IMR-90 (cell line): ENCODE measurements at regions not wholly inside any gene's neighbourhood (a gene's known extent, or its start where the extent isn't known, plus 50 kb on each side); places are given as distances from the start of the nearest gene placed in this dataset.

Experiments
- ATAC-seq: fragments of 200-7000 bp; cut with Tn5 transposase; 2 replicates; pipeline ENCODE4 v1.9.1; 2020; ENCODE audit warnings: low read depth, mild to moderate bottlenecking, moderate library complexity
- BruUV-seq: library from RNA; stranded (reverse); fragments of 400-500 nt; replicated peaks from 2 replicates; lab custom pipeline; 2021; lab: Mats Ljungman, UMichigan
- CTCF ChIA-PET: fragments of 300-600 bp; formaldehyde crosslinking; extraction: SDS; loops from one replicate; lab custom pipeline; 2021; ENCODE audit warnings: antibody characterized with exemption; lab: Yijun Ruan, JAX
- POLR2A ChIA-PET: fragments of 300-600 bp; sonication (Branson Sonifier 250); formaldehyde crosslinking; loops from one replicate; lab custom pipeline; 2022; ENCODE audit warnings: antibody characterized with exemption; ENCODE audit not compliant: unreplicated experiment; lab: Charles Lee
- DNase-seq: peaks from one replicate; pipeline ENCODE4 v3.0.0; 2013
- H2AFZ ChIP-seq: replicated peaks from 2 replicates; pipeline ENCODE3; 2013; ENCODE audit warnings: low read length, mild to moderate bottlenecking; ENCODE audit not compliant: poor library complexity
- H2AK5ac ChIP-seq: 2 replicates; pipeline ENCODE4 v1.6.1; 2013; ENCODE audit warnings: low read depth, low read length, inconsistent platforms
- H2AK9ac ChIP-seq: replicated peaks from 2 replicates; pipeline ENCODE3; 2013; ENCODE audit warnings: mild to moderate bottlenecking, low read depth, low read length, moderate library complexity; ENCODE audit not compliant: poor library complexity
- H2BK120ac ChIP-seq: 2 replicates; pipeline ENCODE4 v1.6.1; 2013; ENCODE audit warnings: low read depth, low read length, inconsistent platforms
- H2BK15ac ChIP-seq: 3 replicates; pipeline ENCODE4 v1.6.1; 2013; ENCODE audit warnings: low read depth, low read length, inconsistent platforms
- H2BK20ac ChIP-seq: 2 replicates; pipeline ENCODE4 v1.6.1; 2013; ENCODE audit warnings: low read depth, mild to moderate bottlenecking, inconsistent platforms, low read length, moderate library complexity
- H2BK5ac ChIP-seq: 2 replicates; pipeline ENCODE4 v1.6.1; 2013; ENCODE audit warnings: mild to moderate bottlenecking, low read depth, low read length, inconsistent platforms; ENCODE audit not compliant: poor library complexity, severe bottlenecking
- H3K14ac ChIP-seq: replicated peaks from 2 replicates; pipeline ENCODE4 v1.6.1; 2013; ENCODE audit warnings: low read depth, low read length, inconsistent platforms
- H3K18ac ChIP-seq: 2 replicates; pipeline ENCODE4 v1.6.1; 2013; ENCODE audit warnings: low read depth, low read length, control low read depth
- H3K23ac ChIP-seq: 2 replicates; pipeline ENCODE4 v1.6.1; 2013; ENCODE audit warnings: low read depth, low read length, inconsistent platforms
- H3K27ac ChIP-seq: 2 replicates; pipeline ENCODE4 v1.5.1; 2013; ENCODE audit warnings: mild to moderate bottlenecking, control low read depth, low read length; ENCODE audit not compliant: insufficient read depth
- H3K27me3 ChIP-seq: 2 replicates; pipeline ENCODE4 v1.6.1; 2013; ENCODE audit warnings: low read length; ENCODE audit not compliant: control insufficient read depth, insufficient read depth
- H3K36me3 ChIP-seq: 2 replicates; pipeline ENCODE4 v1.6.1; 2013; ENCODE audit warnings: low read length, mixed read lengths; ENCODE audit not compliant: control insufficient read depth, insufficient read depth
- H3K4ac ChIP-seq: 2 replicates; pipeline ENCODE4 v1.6.1; 2013; ENCODE audit warnings: low read depth, low read length, inconsistent platforms
- H3K4me1 ChIP-seq: 2 replicates; pipeline ENCODE4 v1.6.1; 2013; ENCODE audit warnings: low read length, mixed read lengths; ENCODE audit not compliant: control insufficient read depth, insufficient read depth
- H3K4me2 ChIP-seq: 2 replicates; pipeline ENCODE4 v1.6.1; 2013; ENCODE audit warnings: low read depth, mild to moderate bottlenecking, control low read depth, low read length, moderate library complexity
- H3K4me3 ChIP-seq: 2 replicates; pipeline ENCODE4 v1.5.1; 2013; ENCODE audit warnings: low read depth, mild to moderate bottlenecking, control low read depth, low read length, moderate library complexity; ENCODE audit not compliant: insufficient read depth
- H3K56ac ChIP-seq: 2 replicates; pipeline ENCODE4 v1.6.1; 2013; ENCODE audit warnings: low read length, inconsistent platforms; ENCODE audit not compliant: insufficient read depth; ENCODE audit errors: extremely low read depth
- H3K79me1 ChIP-seq, 2 experiments: 2 replicates each; pipeline ENCODE4 v1.6.1; 2013; ENCODE audit warnings: low read length in 2 of 2, inconsistent platforms in 1 of 2, low read depth in 1 of 2
- H3K9ac ChIP-seq: 2 replicates; pipeline ENCODE4 v1.6.1; 2013; ENCODE audit warnings: low read depth, low read length, control low read depth
- H3K9me1 ChIP-seq: 2 replicates; pipeline ENCODE4 v1.6.1; 2013; ENCODE audit warnings: low read length, inconsistent platforms; ENCODE audit not compliant: insufficient read depth
- H3K9me3 ChIP-seq: 2 replicates; pipeline ENCODE4 v1.6.1; 2013; ENCODE audit warnings: low read length; ENCODE audit not compliant: control insufficient read depth, insufficient read depth
- H4K20me1 ChIP-seq: 2 replicates; pipeline ENCODE4 v1.6.1; 2013; ENCODE audit warnings: low read length, inconsistent platforms; ENCODE audit not compliant: insufficient read depth
- H4K5ac ChIP-seq: 2 replicates; pipeline ENCODE4 v1.6.1; 2013; ENCODE audit warnings: mild to moderate bottlenecking, low read depth, low read length, control low read depth
- H4K8ac ChIP-seq, 2 experiments: 2 replicates each; pipeline ENCODE4 v1.6.1; 2013; ENCODE audit warnings: low read depth in 2 of 2, low read length in 2 of 2, control low read depth in 1 of 2, inconsistent platforms in 1 of 2
- H4K91ac ChIP-seq: 2 replicates; pipeline ENCODE4 v1.6.1; 2013; ENCODE audit warnings: low read depth, low read length, inconsistent platforms; ENCODE audit not compliant: insufficient read depth
- CEBPB ChIP-seq: IDR thresholded peaks from 2 replicates; pipeline ENCODE4 v1.6.1; 2012; ENCODE audit warnings: low read depth, low read length, improper control_type of control experiment
- CHD1 ChIP-seq: IDR thresholded peaks from 2 replicates; pipeline ENCODE4 v1.6.1; 2012; ENCODE audit warnings: low read depth, low read length, improper control_type of control experiment
- CTCF ChIP-seq: conservative IDR thresholded peaks from 2 replicates; pipeline ENCODE4 v1.5.1; 2012; ENCODE audit warnings: mild to moderate bottlenecking, low read depth, low read length, improper control_type of control experiment
- ELK1 ChIP-seq: fragments of 150-350 bp; IDR thresholded peaks from 2 replicates; pipeline ENCODE4 v1.6.1; 2016; ENCODE audit warnings: low read depth, mild to moderate bottlenecking, low read length, moderate library complexity, borderline replicate concordance
- FOS ChIP-seq: fragments of 150-350 bp; IDR thresholded peaks from 2 replicates; pipeline ENCODE4 v1.6.1; 2016; ENCODE audit warnings: low read depth, low read length
- MAFK ChIP-seq: IDR thresholded peaks from 2 replicates; pipeline ENCODE4 v1.6.1; 2012; ENCODE audit warnings: low read depth, low read length, improper control_type of control experiment
- MAZ ChIP-seq: IDR thresholded peaks from 2 replicates; pipeline ENCODE4 v1.6.1; 2012; ENCODE audit warnings: low read depth, mild to moderate bottlenecking, low read length, improper control_type of control experiment, moderate library complexity, borderline replicate concordance
- MXI1 ChIP-seq: IDR thresholded peaks from 2 replicates; pipeline ENCODE4 v1.6.1; 2012; ENCODE audit warnings: low read depth, mild to moderate bottlenecking, low read length, moderate library complexity, borderline replicate concordance
- NFE2L2 ChIP-seq: fragments of 150-350 bp; IDR thresholded peaks from 2 replicates; pipeline ENCODE4 v1.6.1; 2016; ENCODE audit warnings: low read depth, mild to moderate bottlenecking, low read length
- POLR2A ChIP-seq: IDR thresholded peaks from 2 replicates; pipeline ENCODE4 v1.6.1; 2012; ENCODE audit warnings: mild to moderate bottlenecking, low read depth, low read length
- RAD21 ChIP-seq: IDR thresholded peaks from 2 replicates; pipeline ENCODE4 v1.6.1; 2012; ENCODE audit warnings: low read length, improper control_type of control experiment
- RCOR1 ChIP-seq: IDR thresholded peaks from 2 replicates; pipeline ENCODE4 v1.6.1; 2012; ENCODE audit warnings: mild to moderate bottlenecking, low read length, improper control_type of control experiment; ENCODE audit not compliant: insufficient replicate concordance
- RFX5 ChIP-seq: IDR thresholded peaks from 2 replicates; pipeline ENCODE4 v1.8.0; 2012; ENCODE audit warnings: low read depth, mild to moderate bottlenecking, low read length, moderate library complexity
- SMC3 ChIP-seq: fragments of 150-350 bp; IDR thresholded peaks from 2 replicates; pipeline ENCODE4 v1.6.1; 2016; ENCODE audit warnings: low read depth, mild to moderate bottlenecking, antibody characterized with exemption, low read length, moderate library complexity
- USF2 ChIP-seq: fragments of 150-350 bp; IDR thresholded peaks from 2 replicates; pipeline ENCODE4 v1.6.1; 2017; ENCODE audit warnings: mild to moderate bottlenecking, antibody characterized with exemption, low read length, low read depth
- WGBS, 2 experiments: methylation state at CpG; one replicate each; pipeline versions ENCODE4 v1.1.5 to v1.1.7; 2013; ENCODE audit warnings: missing lambda C conversion rate in 2 of 2; ENCODE audit not compliant: insufficient read length in 1 of 2; ENCODE audit errors: extremely low coverage in 2 of 2; 5-methylcytosine and 5-hydroxymethylcytosine counted together
- dilution Hi-C: fragments of 300-500 bp; cut with HindIII; formaldehyde crosslinking; loops from one replicate; pipeline ENCODE4 v1.14.3; 2018; ENCODE audit warnings: low sequenced_read_pairs; ENCODE audit not compliant: unreplicated experiment
- in situ Hi-C: fragments of 300-500 bp; cut with MboI; formaldehyde crosslinking; loops from 3 replicates; pipeline ENCODE4 v1.14.3; 2019; ENCODE audit warnings: low sequenced_read_pairs, inconsistent platforms, mixed read lengths
- intact Hi-C: fragments of 100-400 bp; cut with micrococcal nuclease; formaldehyde crosslinking; loops from 2 replicates; pipeline ENCODE4 v1.10.0; 2022

- H3K23ac ChIP-seq, result no peak overlapping the region
- no peak overlapping the region for H2BK5ac ChIP-seq
- no peak for TF ChIP-seq RCOR1
- no peak for TF ChIP-seq POLR2A
- TF ChIP-seq MAFK, result no peak
- TF ChIP-seq CEBPB, result no peak
- TF ChIP-seq MAZ, result no peak
- TF ChIP-seq RAD21, result no peak
- TF ChIP-seq RFX5, result no peak
- TF ChIP-seq NFE2L2, result no peak
- no peak for TF ChIP-seq MXI1
- TF ChIP-seq ELK1, result no peak
- no peak for TF ChIP-seq USF2
- TF ChIP-seq CHD1, result no peak
- no peak for TF ChIP-seq FOS
- TF ChIP-seq SMC3, result no peak
- TF ChIP-seq CTCF, result no peak
- H2BK20ac ChIP-seq, result no peak overlapping the region
- H3K4me2 ChIP-seq, result peak overlapping the region; percentile 38
- POLR2A ChIA-PET, result no interaction called here
- no peak overlapping the region for H3K4ac ChIP-seq
- H3K36me3 ChIP-seq, result no peaks in the 10 kb centered on the region
- 0 out of 2 replicates have a peak overlapping the region, but pooled peaks have one; percentile 18 for H2AK5ac ChIP-seq
- no peak overlapping the region for H4K91ac ChIP-seq
- H4K20me1 ChIP-seq, result no peaks in the 10 kb centered on the region
- H3K56ac ChIP-seq, result no peak overlapping the region
- H3K4me1 ChIP-seq, result peaks cover 4% of the 10 kb centered on the region
- dilution Hi-C loops, result no loop called here
- CTCF ChIA-PET, result interaction anchor here (0.5 to 0.6 kb wide), 2 partner anchors 44 to 789 kb away, joined by 3 read pairs; no protein-coding TSS in a partner anchor
- no peak overlapping the region for H2BK15ac ChIP-seq
- no peak overlapping the region for H3K9ac ChIP-seq
- no peaks in the 10 kb centered on the region for H3K79me1 ChIP-seq
- H2BK120ac ChIP-seq, result no peak overlapping the region
- in situ Hi-C loops, result no loop called here
- no peak overlapping the region for H4K5ac ChIP-seq
- H4K8ac ChIP-seq, result no peak overlapping the region; a peak in 1 of 4 replicates
- ATAC-seq, result peak; percentile 82
- H3K9me3 ChIP-seq, result no peaks in the 10 kb centered on the region
- H3K4me3 ChIP-seq, result no peak overlapping the region
- no peaks in the 10 kb centered on the region for H3K9me1 ChIP-seq
- H3K27ac ChIP-seq, result peak overlapping the region; percentile 53; the same call in 1 of the 2 replicates
- H2AFZ ChIP-seq, result peak overlapping the region; percentile 83
- peak; percentile 68 for DNase-seq
- H3K18ac ChIP-seq, result no peak overlapping the region
- WGBS, 2 experiments, result 39% methylated on average over 3 of the region's 12 CpGs; no CpG with 5 or more reads in 1 of the 2 experiments
- no peak overlapping the region for H3K14ac ChIP-seq
- intact Hi-C loops, result no loop called here
- H3K27me3 ChIP-seq, result no peaks in the 10 kb centered on the region
- no peak overlapping the region for H2AK9ac ChIP-seq
- no TSS peak for BruUV-seq
Measured at GRCh38 chr3:177300039-177300833, 103.0 kb upstream of the TBL1XR1 start.
